Hepatocyte (in vitro differentiated cells): ENCODE measurements at regions not wholly inside any gene's neighbourhood (a gene's known extent, or its start where the extent isn't known, plus 50 kb on each side); places are given as distances from the start of the nearest gene placed in this dataset.

Experiments used
- EZH2phosphoT487 ChIP-seq: fragments of 200-600 bp; sonication (generic); IDR thresholded peaks from one replicate; pipeline ENCODE4 v1.6.1; 2018; ENCODE audit warnings: antibody characterized with exemption, mild to moderate bottlenecking, low read depth, moderate library complexity; ENCODE audit not compliant: unreplicated experiment, severe bottlenecking
- TF ChIP-seq, protein P1 (sequence below): fragments of 200-600 bp; sonication (generic); IDR thresholded peaks from 2 replicates; pipeline ENCODE4 v1.5.1; 2016; ENCODE audit warnings: antibody characterized with exemption, mild to moderate bottlenecking; ENCODE audit not compliant: poor library complexity

DNA sequence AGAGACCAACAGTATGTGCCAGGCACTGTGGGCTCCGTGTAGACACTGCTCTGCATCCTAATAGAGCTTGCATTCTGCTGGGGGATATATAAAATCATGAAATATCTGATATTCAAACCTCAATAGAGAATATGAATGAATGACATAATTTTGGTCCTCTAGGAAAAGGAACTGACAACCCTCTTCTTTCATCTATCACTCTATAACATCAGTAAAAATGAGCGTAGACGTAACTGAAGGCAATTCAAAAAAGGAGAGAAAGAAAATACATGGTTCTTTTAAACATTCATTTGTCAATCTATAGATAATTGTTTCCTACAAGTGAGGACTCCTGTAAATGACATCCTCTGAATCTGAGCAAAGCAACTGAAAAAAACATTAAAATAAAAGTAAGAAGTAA, 607.4 kb upstream of the LRRN3 start:
- TF ChIP-seq, protein P1, sequence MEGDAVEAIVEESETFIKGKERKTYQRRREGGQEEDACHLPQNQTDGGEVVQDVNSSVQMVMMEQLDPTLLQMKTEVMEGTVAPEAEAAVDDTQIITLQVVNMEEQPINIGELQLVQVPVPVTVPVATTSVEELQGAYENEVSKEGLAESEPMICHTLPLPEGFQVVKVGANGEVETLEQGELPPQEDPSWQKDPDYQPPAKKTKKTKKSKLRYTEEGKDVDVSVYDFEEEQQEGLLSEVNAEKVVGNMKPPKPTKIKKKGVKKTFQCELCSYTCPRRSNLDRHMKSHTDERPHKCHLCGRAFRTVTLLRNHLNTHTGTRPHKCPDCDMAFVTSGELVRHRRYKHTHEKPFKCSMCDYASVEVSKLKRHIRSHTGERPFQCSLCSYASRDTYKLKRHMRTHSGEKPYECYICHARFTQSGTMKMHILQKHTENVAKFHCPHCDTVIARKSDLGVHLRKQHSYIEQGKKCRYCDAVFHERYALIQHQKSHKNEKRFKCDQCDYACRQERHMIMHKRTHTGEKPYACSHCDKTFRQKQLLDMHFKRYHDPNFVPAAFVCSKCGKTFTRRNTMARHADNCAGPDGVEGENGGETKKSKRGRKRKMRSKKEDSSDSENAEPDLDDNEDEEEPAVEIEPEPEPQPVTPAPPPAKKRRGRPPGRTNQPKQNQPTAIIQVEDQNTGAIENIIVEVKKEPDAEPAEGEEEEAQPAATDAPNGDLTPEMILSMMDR = no peak
- no peak for TF ChIP-seq EZH2phosphoT487
